ENCODE measurements at regions not wholly inside any gene's neighbourhood (a gene's known extent, or its start where the extent isn't known, plus 50 kb on each side); places are given as distances from the start of the nearest gene placed in this dataset.
"Not testable (repeated sequence)": the region's sequence is repeated elsewhere in the genome, so short reads cannot be mapped to it uniquely, and the experiment has no call there.

DNA sequence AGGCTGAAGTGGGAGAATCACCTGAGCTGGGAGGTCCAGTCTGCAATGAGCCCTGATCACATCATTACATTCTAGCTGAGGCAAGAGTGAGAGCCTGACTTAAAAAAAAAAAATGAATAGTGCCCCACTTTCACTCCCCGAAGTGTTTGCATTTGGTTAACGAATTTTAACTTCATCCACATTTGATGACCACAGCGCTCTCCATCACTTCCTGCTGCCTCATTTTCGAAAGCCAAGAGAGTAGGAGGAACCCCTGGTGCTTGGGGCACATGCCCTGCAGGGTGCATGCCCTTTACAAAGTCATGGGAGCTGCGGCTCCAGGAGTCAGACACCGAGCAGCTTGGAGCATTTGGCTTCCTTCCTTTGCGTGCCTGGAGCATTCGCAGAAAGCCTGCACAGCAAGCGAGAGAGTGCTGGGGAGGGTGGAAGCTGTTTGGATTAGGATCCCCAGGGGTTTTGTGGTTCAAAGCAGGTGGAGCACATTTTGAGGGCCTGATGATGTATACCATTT, 119.1 kb upstream of the METTL14 start:
- H3K36me3 ChIP-seq (ENCODE audit: insufficient read depth, low read length); H3K9me3 ChIP-seq (replicated peaks; ENCODE audit: low read length); H3K4me1 ChIP-seq (ENCODE audit: control insufficient read depth, insufficient read depth, low read length); H3K9ac ChIP-seq (ENCODE audit: low read depth, low read length); H3K27me3 ChIP-seq (ENCODE audit: control insufficient read depth, insufficient read depth, low read length): not testable (repeated sequence)
- peak overlapping the region; percentile 41 for H3K4me2 ChIP-seq (ENCODE audit: low read length)
- peak overlapping the region; percentile 34 for H3K4me3 ChIP-seq (ENCODE audit: low read length)

DNA sequence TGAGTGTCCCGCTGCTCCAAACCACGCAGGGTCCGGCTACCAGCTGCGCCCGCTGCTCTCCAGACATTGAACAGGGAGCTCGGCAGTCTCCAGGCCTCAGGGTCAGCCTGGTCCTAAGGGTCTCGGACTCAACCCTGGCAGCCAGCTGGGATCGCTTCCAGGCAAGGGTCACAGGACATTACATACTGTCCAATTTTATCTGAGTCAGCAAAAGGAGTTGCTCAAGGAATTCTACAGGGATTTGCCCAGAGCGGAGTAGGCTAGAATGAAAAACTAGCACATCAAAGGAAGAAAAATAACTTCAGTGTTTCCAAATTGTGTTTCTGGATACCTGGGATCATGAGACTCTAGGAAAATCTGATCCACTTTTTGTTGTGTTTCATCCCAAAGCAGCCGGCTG, 112.2 kb upstream of the METTL14 start:
- H3K4me1 ChIP-seq (ENCODE audit: control insufficient read depth, insufficient read depth, low read length); H3K27me3 ChIP-seq (ENCODE audit: control insufficient read depth, insufficient read depth, low read length); H3K36me3 ChIP-seq (ENCODE audit: insufficient read depth, low read length); H3K4me3 ChIP-seq (ENCODE audit: low read length); H3K4me2 ChIP-seq (ENCODE audit: low read length); H3K9me3 ChIP-seq (replicated peaks; ENCODE audit: low read length); H3K9ac ChIP-seq (ENCODE audit: low read depth, low read length): not testable (repeated sequence)

DNA sequence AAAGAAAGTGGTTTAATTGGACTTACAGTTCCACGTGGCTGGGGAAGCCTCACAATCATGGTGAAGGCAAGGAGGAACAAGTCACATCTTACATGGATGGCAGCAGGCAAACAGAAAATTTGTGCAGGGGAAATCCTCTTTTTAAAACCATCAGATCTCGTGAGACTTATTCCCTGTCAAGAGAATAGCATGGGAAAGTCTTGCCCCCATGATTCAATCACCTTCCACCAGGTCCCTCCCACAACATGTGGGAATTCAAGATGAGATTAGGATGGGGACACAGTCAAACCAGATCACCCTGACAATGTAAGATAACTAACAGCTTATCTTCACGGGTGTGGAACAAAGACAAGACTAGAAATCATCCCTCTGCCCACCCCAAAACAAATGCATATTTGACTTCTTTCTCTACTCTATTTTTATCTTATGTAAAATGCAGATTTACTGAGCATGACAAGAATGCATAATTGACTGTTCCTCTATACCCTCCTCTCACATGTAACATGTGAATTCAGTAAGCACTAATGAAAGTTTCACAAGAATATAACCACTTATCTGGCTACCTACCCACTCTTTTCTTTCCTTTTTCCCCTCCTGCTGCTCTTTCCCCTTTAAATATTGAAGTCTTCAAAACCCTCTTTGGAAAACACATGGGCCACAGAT, 110.8 kb upstream of the METTL14 start:
- not testable (repeated sequence) for H3K27me3 ChIP-seq (ENCODE audit: control insufficient read depth, insufficient read depth, low read length); H3K4me3 ChIP-seq (ENCODE audit: low read length); H3K36me3 ChIP-seq (ENCODE audit: insufficient read depth, low read length); H3K9me3 ChIP-seq (replicated peaks; ENCODE audit: low read length); H3K4me2 ChIP-seq (ENCODE audit: low read length); H3K9ac ChIP-seq (ENCODE audit: low read depth, low read length); H3K4me1 ChIP-seq (ENCODE audit: control insufficient read depth, insufficient read depth, low read length)

DNA sequence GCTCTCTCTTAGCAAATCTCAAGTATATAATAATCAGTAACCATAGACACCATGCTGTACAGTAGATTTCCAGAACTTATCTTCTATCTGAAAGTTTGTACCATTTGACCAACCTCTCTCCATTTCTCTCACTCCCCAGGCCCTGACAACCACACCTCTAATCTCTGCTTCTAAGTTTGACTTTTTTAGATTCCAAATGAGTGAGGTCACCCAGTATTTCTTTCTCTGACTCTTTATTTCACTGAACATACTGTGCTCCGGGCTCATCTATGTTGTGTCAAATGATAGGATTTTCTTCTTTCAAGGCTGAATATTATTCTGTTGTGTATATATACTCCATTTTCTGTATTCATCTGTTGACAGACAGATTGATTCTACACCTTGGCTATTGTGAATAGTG, 110.1 kb upstream of the METTL14 start:
- not testable (repeated sequence) for H3K36me3 ChIP-seq (ENCODE audit: insufficient read depth, low read length); H3K4me3 ChIP-seq (ENCODE audit: low read length); H3K27me3 ChIP-seq (ENCODE audit: control insufficient read depth, insufficient read depth, low read length); H3K9ac ChIP-seq (ENCODE audit: low read depth, low read length); H3K4me2 ChIP-seq (ENCODE audit: low read length); H3K9me3 ChIP-seq (replicated peaks; ENCODE audit: low read length); H3K4me1 ChIP-seq (ENCODE audit: control insufficient read depth, insufficient read depth, low read length)

DNA sequence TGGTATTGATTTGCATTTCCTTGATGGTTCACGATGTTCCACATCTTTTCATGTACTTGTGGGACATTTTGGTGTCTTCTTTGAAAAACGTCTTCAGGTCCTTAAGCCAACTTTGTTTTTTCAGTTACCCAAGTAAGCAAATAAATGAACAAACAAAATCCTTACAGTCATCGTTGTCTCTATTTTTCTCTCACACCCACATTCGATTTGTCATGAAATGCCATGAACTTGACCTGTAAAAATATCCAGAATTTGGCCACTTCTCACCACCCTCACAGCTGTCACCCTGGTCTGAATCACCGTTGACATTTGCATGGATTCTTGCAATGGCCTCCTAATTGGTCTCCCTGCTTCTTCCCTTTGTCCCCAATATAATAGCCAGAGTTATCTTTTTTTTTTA, 109.5 kb upstream of the METTL14 start:
- not testable (repeated sequence) for H3K9me3 ChIP-seq (replicated peaks; ENCODE audit: low read length); H3K4me1 ChIP-seq (ENCODE audit: control insufficient read depth, insufficient read depth, low read length); H3K4me3 ChIP-seq (ENCODE audit: low read length); H3K4me2 ChIP-seq (ENCODE audit: low read length); H3K36me3 ChIP-seq (ENCODE audit: insufficient read depth, low read length); H3K9ac ChIP-seq (ENCODE audit: low read depth, low read length); H3K27me3 ChIP-seq (ENCODE audit: control insufficient read depth, insufficient read depth, low read length)

DNA sequence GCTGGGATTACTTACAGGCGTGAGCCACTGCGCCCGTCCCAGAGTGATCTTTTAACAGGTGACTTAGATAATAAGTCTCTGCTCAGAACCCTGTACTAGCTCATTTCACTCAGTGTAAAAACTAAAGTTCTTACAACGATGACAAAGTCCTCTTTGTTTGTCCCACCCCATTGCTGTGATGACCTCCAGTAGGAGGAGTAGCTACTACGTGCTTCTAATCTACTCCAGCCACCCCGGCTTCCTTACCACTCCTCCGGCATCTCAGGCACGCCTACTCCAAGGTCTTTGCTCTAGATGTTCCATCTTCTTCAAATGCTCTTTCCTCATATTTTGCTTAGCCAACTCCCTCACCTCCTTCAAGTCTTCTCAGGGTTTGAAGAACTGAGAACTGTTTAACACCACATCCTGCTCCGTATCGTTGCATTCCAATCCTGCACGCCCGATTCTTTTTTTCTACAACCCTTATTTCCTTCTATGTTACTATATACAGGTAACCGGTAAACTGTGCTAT, 108.4 kb upstream of the METTL14 start:
- H3K27me3 ChIP-seq (ENCODE audit: control insufficient read depth, insufficient read depth, low read length); H3K9ac ChIP-seq (ENCODE audit: low read depth, low read length); H3K4me2 ChIP-seq (ENCODE audit: low read length); H3K4me1 ChIP-seq (ENCODE audit: control insufficient read depth, insufficient read depth, low read length); H3K9me3 ChIP-seq (replicated peaks; ENCODE audit: low read length); H3K36me3 ChIP-seq (ENCODE audit: insufficient read depth, low read length); H3K4me3 ChIP-seq (ENCODE audit: low read length): not testable (repeated sequence)

GRCh38 chr4:118585015-118585414, 100.2 kb upstream of the METTL14 start:
- H3K27me3 ChIP-seq (ENCODE audit: control insufficient read depth, insufficient read depth, low read length) = peaks cover 52% of the 10 kb centered on the region
- H3K4me1 ChIP-seq (ENCODE audit: control insufficient read depth, insufficient read depth, low read length) = peaks cover 9% of the 10 kb centered on the region
- H3K4me2 ChIP-seq (ENCODE audit: low read length) = no peak overlapping the region
- no peaks in the 10 kb centered on the region for H3K36me3 ChIP-seq (ENCODE audit: insufficient read depth, low read length)
- H3K4me3 ChIP-seq (ENCODE audit: low read length) = no peak overlapping the region
- no peak overlapping the region for H3K9ac ChIP-seq (ENCODE audit: low read depth, low read length)
- H3K9me3 ChIP-seq (replicated peaks; ENCODE audit: low read length) = no peaks in the 10 kb centered on the region

GRCh38 chr4:118586357-118586790, 98.8 kb upstream of the METTL14 start:
- H3K4me3 ChIP-seq (ENCODE audit: low read length) = no peak overlapping the region
- peaks cover 12% of the 10 kb centered on the region for H3K4me1 ChIP-seq (ENCODE audit: control insufficient read depth, insufficient read depth, low read length)
- H3K36me3 ChIP-seq (ENCODE audit: insufficient read depth, low read length) = no peaks in the 10 kb centered on the region
- no peaks in the 10 kb centered on the region for H3K9me3 ChIP-seq (replicated peaks; ENCODE audit: low read length)
- no peak overlapping the region for H3K9ac ChIP-seq (ENCODE audit: low read depth, low read length)
- peaks cover 49% of the 10 kb centered on the region for H3K27me3 ChIP-seq (ENCODE audit: control insufficient read depth, insufficient read depth, low read length)
- peak overlapping the region; percentile 59 for H3K4me2 ChIP-seq (ENCODE audit: low read length)

DNA sequence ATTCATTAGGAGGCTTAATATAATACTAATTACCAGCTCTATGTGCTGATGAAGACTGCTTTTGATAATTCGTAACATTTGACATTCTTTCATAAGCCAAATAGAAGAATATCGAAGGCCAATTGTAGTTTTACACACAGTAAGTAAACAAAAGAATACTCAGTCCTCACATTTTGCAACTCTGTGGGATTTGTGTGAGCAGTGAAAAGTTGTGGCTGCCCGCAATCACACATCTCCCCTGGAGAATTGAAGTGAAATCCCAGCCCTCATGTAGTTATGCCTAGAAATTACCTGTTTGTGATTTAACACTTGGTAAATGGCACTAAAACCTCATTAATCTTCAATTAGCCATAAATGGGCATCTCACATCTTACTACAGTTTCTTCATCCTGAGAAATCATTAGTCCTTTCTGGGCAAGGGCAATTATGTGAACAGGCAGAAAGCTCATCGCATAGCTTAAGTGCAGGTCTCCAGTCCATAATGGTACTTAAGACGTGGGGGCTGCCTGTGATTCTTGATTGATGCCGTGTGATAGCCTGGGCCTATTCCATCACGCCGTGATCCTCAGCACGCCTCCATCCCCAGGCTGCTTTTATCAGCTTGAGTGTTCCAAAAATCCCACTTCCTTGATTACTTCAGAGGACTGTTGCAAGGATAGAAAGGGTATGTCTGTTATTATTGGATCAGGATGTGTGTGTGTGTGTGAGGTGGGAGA, 97.9 kb upstream of the METTL14 start:
- no peaks in the 10 kb centered on the region for H3K9me3 ChIP-seq (replicated peaks; ENCODE audit: low read length)
- H3K36me3 ChIP-seq (ENCODE audit: insufficient read depth, low read length) = no peaks in the 10 kb centered on the region
- H3K4me2 ChIP-seq (ENCODE audit: low read length) = no peak overlapping the region
- H3K4me3 ChIP-seq (ENCODE audit: low read length) = no peak overlapping the region
- H3K9ac ChIP-seq (ENCODE audit: low read depth, low read length) = no peak overlapping the region
- peaks cover 12% of the 10 kb centered on the region for H3K4me1 ChIP-seq (ENCODE audit: control insufficient read depth, insufficient read depth, low read length)
- peaks cover 43% of the 10 kb centered on the region for H3K27me3 ChIP-seq (ENCODE audit: control insufficient read depth, insufficient read depth, low read length)

- Histone ChIP-seq H3K4me3 (ENCODE audit: low read length) (no peak overlapping the region), H3K4me1 (ENCODE audit: control insufficient read depth, insufficient read depth, low read length) (peaks cover 12% of the 10 kb centered on the region), H3K9ac (ENCODE audit: low read depth, low read length) (no peak overlapping the region), H3K9me3 (replicated peaks; ENCODE audit: low read length) (no peaks in the 10 kb centered on the region), H3K4me2 (ENCODE audit: low read length) (no peak overlapping the region), H3K36me3 (ENCODE audit: insufficient read depth, low read length) (no peaks in the 10 kb centered on the region), H3K27me3 (ENCODE audit: control insufficient read depth, insufficient read depth, low read length) (peaks cover 38% of the 10 kb centered on the region)
Observed at GRCh38 chr4:118587946-118588345, 97.2 kb upstream of the METTL14 start.

- H3K27me3 ChIP-seq (ENCODE audit: control insufficient read depth, insufficient read depth, low read length) = peaks cover 31% of the 10 kb centered on the region
- H3K36me3 ChIP-seq (ENCODE audit: insufficient read depth, low read length) = no peaks in the 10 kb centered on the region
- no peaks in the 10 kb centered on the region for H3K9me3 ChIP-seq (replicated peaks; ENCODE audit: low read length)
- no peak overlapping the region for H3K4me3 ChIP-seq (ENCODE audit: low read length)
- no peak overlapping the region for H3K4me2 ChIP-seq (ENCODE audit: low read length)
- H3K9ac ChIP-seq (ENCODE audit: low read depth, low read length) = no peak overlapping the region
- H3K4me1 ChIP-seq (ENCODE audit: control insufficient read depth, insufficient read depth, low read length) = peaks cover 12% of the 10 kb centered on the region
Observed at GRCh38 chr4:118589471-118590055, 95.6 kb upstream of the METTL14 start.
